ENCODE measurements at regions not wholly inside any gene's neighbourhood (a gene's known extent, or its start where the extent isn't known, plus 50 kb on each side); places are given as distances from the start of the nearest gene placed in this dataset.

DNA sequence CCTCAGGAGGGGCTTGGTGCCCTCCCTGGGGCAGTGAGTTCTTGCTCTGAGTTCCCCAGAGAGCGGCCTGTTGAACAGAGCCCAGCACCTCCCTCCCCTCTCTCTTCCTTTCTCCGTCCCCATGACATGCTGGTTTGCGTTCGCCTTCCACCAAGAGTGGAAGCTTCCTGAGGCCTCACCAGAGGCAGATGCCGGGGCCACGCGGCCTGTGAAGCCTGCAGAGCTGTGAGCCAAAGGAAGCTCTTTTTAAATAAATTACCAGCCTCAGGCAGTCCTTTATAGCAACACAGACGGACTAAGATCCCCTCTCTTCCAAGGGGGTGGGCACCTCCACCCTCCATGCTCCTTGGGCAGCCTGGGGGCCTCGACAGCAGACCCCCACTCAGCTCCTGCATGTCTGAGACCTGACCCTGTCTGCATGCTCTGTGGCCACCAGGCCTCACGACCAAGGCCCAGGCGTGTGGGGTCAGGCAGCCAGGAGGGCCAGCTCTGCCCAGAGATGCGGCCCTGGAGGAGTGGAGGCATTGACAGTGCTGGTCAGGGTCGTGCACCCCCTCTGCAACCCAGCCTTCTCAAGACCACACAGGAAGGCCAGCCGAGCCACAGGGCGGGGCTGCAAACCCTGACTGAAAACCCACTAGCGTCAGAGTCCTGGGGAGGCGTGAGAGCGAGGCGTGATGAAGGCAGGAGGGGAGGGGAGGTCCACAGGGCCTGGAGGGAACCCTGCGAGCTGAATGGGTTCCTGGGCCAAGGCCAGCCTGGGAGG lies 54.6 kb upstream of the ADGRA1 start:
- H3K9me3 ChIP-seq (replicated peaks in 1 of 2; ENCODE audit: control insufficient read depth in 2 of 2, insufficient read depth in 1 of 2, low read depth in 1 of 2, low read length in 2 of 2), result peaks cover 0 to 2% of the 10 kb centered on the region in 2 donors
- H3K18ac ChIP-seq (ENCODE audit: low read length), result peak overlapping the region; percentile 33
- peaks cover 0 to 44% (median 2%) of the 10 kb centered on the region in 3 experiments for H3K27me3 ChIP-seq (ENCODE audit: control insufficient read depth in 3 of 3, insufficient read depth in 3 of 3, low read depth in 1 of 3, low read length in 3 of 3)
- H2BK5ac ChIP-seq (ENCODE audit: low read length), result no peak overlapping the region
- no peak overlapping the region for H3K4me3 ChIP-seq (ENCODE audit: low read length in 2 of 2)
- peak overlapping the region; percentile 89 for H2BK120ac ChIP-seq (ENCODE audit: low read depth, low read length)
- peak overlapping the region; percentile 95 for H2AK5ac ChIP-seq (ENCODE audit: low read depth, low read length)
- no peak overlapping the region for H2BK12ac ChIP-seq (ENCODE audit: low read length)
- H4K8ac ChIP-seq (ENCODE audit: low read depth, low read length), result peak overlapping the region; percentile 52
- no CpG with 5 or more reads among the region's 20 CpGs for WGBS, 2 donors (ENCODE audit: extremely low coverage in 2 of 2, insufficient read length in 2 of 2, insufficient replicate concordance in 1 of 2)
- H3K36me3 ChIP-seq (replicated peaks in 1 of 2; ENCODE audit: control insufficient read depth in 2 of 2, insufficient read depth in 2 of 2, low read length in 2 of 2), result no peaks in the 10 kb centered on the region
- peak overlapping the region; percentile 93 for H2BK15ac ChIP-seq (ENCODE audit: low read length)
- H3K14ac ChIP-seq (ENCODE audit: low read length), result no peak overlapping the region
- H3K4me2 ChIP-seq (ENCODE audit: insufficient read depth, low read length, poor library complexity, severe bottlenecking), result no peak overlapping the region
- H4K91ac ChIP-seq (ENCODE audit: low read depth, low read length, poor library complexity), result no peak overlapping the region
- no peak overlapping the region for H3K9ac ChIP-seq (ENCODE audit: low read depth, low read length, poor library complexity)
- no peak overlapping the region for H3K27ac ChIP-seq (replicated peaks; ENCODE audit: low read length)
- H3K79me1 ChIP-seq (ENCODE audit: low read depth, low read length), result no peaks in the 10 kb centered on the region
- no peak overlapping the region for H3K4ac ChIP-seq (ENCODE audit: low read length)
- peaks cover 3 to 17% of the 10 kb centered on the region in 2 donors for H3K4me1 ChIP-seq (ENCODE audit: control insufficient read depth in 2 of 2, insufficient read depth in 1 of 2, low read depth in 1 of 2, low read length in 2 of 2)
- no peak for DNase-seq (ENCODE audit: low spot score)
- H3K23ac ChIP-seq (ENCODE audit: low read depth, low read length, poor library complexity), result peak overlapping the region; percentile 3
- no peak overlapping the region for H2AFZ ChIP-seq (ENCODE audit: low read length)

DNA sequence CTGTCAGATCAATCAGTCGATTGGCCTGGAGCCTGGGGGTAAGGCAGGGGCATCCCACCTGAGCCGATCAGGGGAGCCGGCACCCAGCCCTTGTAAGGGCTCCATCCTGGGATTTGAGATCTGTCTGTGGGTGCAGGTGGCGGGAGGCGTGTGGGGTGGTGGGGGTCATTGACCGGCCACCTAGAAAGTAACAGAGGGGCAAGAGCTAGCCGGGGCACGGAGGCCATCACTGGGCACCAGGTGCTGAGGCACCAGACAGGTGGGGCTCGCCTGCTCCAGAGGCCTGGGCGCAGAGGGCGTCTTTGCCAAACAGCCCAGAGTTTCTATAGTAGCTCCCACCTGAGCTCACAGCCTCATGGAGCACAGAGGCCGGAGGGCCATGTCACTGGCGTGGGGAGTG lies 55.5 kb upstream of the ADGRA1 start:
- peaks cover 0 to 2% of the 10 kb centered on the region in 2 donors for H3K9me3 ChIP-seq (replicated peaks in 1 of 2; ENCODE audit: control insufficient read depth in 2 of 2, insufficient read depth in 1 of 2, low read depth in 1 of 2, low read length in 2 of 2)
- H2BK5ac ChIP-seq (ENCODE audit: low read length), result no peak overlapping the region
- H3K79me1 ChIP-seq (ENCODE audit: low read depth, low read length), result no peaks in the 10 kb centered on the region
- peak overlapping the region; percentile 93 for H2BK15ac ChIP-seq (ENCODE audit: low read length)
- H3K27ac ChIP-seq (replicated peaks; ENCODE audit: low read length), result no peak overlapping the region
- H2BK120ac ChIP-seq (ENCODE audit: low read depth, low read length), result peak overlapping the region; percentile 89
- H3K4ac ChIP-seq (ENCODE audit: low read length), result peak overlapping the region; percentile 57
- no CpG with 5 or more reads among the region's 13 CpGs for WGBS, 2 donors (ENCODE audit: extremely low coverage in 2 of 2, insufficient read length in 2 of 2, insufficient replicate concordance in 1 of 2)
- H4K91ac ChIP-seq (ENCODE audit: low read depth, low read length, poor library complexity), result peak overlapping the region; percentile 22
- H3K4me2 ChIP-seq (ENCODE audit: insufficient read depth, low read length, poor library complexity, severe bottlenecking), result no peak overlapping the region
- peaks cover 3 to 23% of the 10 kb centered on the region in 2 donors for H3K4me1 ChIP-seq (ENCODE audit: control insufficient read depth in 2 of 2, insufficient read depth in 1 of 2, low read depth in 1 of 2, low read length in 2 of 2)
- H3K23ac ChIP-seq (ENCODE audit: low read depth, low read length, poor library complexity), result peak overlapping the region; percentile 53
- H3K9ac ChIP-seq (ENCODE audit: low read depth, low read length, poor library complexity), result no peak overlapping the region
- DNase-seq (ENCODE audit: low spot score), result no peak
- H3K4me3 ChIP-seq (ENCODE audit: low read length in 2 of 2), result no peak overlapping the region
- H3K18ac ChIP-seq (ENCODE audit: low read length), result peak overlapping the region; percentile 85
- no peak overlapping the region for H3K14ac ChIP-seq (ENCODE audit: low read length)
- peak overlapping the region; percentile 95 for H2AK5ac ChIP-seq (ENCODE audit: low read depth, low read length)
- no peak overlapping the region for H4K8ac ChIP-seq (ENCODE audit: low read depth, low read length)
- no peaks in the 10 kb centered on the region for H3K36me3 ChIP-seq (replicated peaks in 1 of 2; ENCODE audit: control insufficient read depth in 2 of 2, insufficient read depth in 2 of 2, low read length in 2 of 2)
- no peak overlapping the region for H2BK12ac ChIP-seq (ENCODE audit: low read length)
- no peak overlapping the region for H2AFZ ChIP-seq (ENCODE audit: low read length)
- H3K27me3 ChIP-seq (ENCODE audit: control insufficient read depth in 3 of 3, insufficient read depth in 3 of 3, low read depth in 1 of 3, low read length in 3 of 3), result peaks cover 0 to 44% (median 2%) of the 10 kb centered on the region in 3 experiments

DNA sequence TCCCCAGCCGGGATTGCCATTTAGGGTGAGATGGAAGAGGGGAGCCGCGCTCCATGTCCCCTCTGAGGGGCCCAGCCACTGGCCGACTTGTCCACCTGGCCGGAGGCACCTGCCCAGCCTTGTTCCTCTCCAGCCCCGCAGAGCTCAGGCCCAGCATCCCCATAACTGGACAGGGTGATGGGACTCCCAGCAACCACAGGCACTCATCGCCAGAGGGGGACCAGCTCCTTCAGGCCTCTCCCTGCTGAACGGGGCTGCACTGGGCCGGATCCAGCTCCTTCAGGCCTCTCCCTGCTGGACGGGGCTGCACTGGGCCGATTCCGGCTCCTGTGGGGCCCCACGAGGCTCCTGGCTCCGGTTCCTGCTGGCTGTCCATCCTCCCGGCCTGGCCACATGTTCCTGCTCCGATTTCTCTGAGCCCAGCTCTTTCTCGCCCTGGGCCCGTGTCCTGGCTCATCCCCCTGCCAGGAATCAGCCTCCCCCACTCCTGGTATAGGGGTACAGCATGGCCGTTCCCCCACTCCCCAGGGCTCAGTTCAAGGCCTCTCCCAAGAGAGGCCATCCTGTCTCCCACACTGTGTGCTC lies 56.1 kb upstream of the ADGRA1 start:
- H3K27me3 ChIP-seq (ENCODE audit: control insufficient read depth in 3 of 3, insufficient read depth in 3 of 3, low read depth in 1 of 3, low read length in 3 of 3), result peaks cover 0 to 48% (median 2%) of the 10 kb centered on the region in 3 experiments
- H3K23ac ChIP-seq (ENCODE audit: low read depth, low read length, poor library complexity), result peak overlapping the region; percentile 40
- peak overlapping the region; percentile 42 for H3K14ac ChIP-seq (ENCODE audit: low read length)
- no peak overlapping the region for H2AFZ ChIP-seq (ENCODE audit: low read length)
- no peaks in the 10 kb centered on the region for H3K36me3 ChIP-seq (replicated peaks in 1 of 2; ENCODE audit: control insufficient read depth in 2 of 2, insufficient read depth in 2 of 2, low read length in 2 of 2)
- peaks cover 3 to 24% of the 10 kb centered on the region in 2 donors for H3K4me1 ChIP-seq (ENCODE audit: control insufficient read depth in 2 of 2, insufficient read depth in 1 of 2, low read depth in 1 of 2, low read length in 2 of 2)
- H3K18ac ChIP-seq (ENCODE audit: low read length), result peak overlapping the region; percentile 85
- H3K4me3 ChIP-seq (ENCODE audit: low read length in 2 of 2), result no peak overlapping the region
- H3K9me3 ChIP-seq (replicated peaks in 1 of 2; ENCODE audit: control insufficient read depth in 2 of 2, insufficient read depth in 1 of 2, low read depth in 1 of 2, low read length in 2 of 2), result peaks cover 0 to 2% of the 10 kb centered on the region in 2 donors
- no peak overlapping the region for H4K8ac ChIP-seq (ENCODE audit: low read depth, low read length)
- no peak overlapping the region for H3K4me2 ChIP-seq (ENCODE audit: insufficient read depth, low read length, poor library complexity, severe bottlenecking)
- H4K91ac ChIP-seq (ENCODE audit: low read depth, low read length, poor library complexity), result no peak overlapping the region
- no peak overlapping the region for H2BK5ac ChIP-seq (ENCODE audit: low read length)
- peak overlapping the region; percentile 57 for H3K4ac ChIP-seq (ENCODE audit: low read length)
- DNase-seq (ENCODE audit: low spot score), result no peak
- H3K79me1 ChIP-seq (ENCODE audit: low read depth, low read length), result no peaks in the 10 kb centered on the region
- no peak overlapping the region for H3K9ac ChIP-seq (ENCODE audit: low read depth, low read length, poor library complexity)
- H2BK15ac ChIP-seq (ENCODE audit: low read length), result peak overlapping the region; percentile 93
- no peak overlapping the region for H3K27ac ChIP-seq (replicated peaks; ENCODE audit: low read length)
- peak overlapping the region; percentile 99 for H2AK5ac ChIP-seq (ENCODE audit: low read depth, low read length)
- H2BK120ac ChIP-seq (ENCODE audit: low read depth, low read length), result peak overlapping the region; percentile 68
- peak overlapping the region; percentile 63 for H2BK12ac ChIP-seq (ENCODE audit: low read length)
- no CpG with 5 or more reads among the region's 19 CpGs for WGBS, 2 donors (ENCODE audit: extremely low coverage in 2 of 2, insufficient read length in 2 of 2, insufficient replicate concordance in 1 of 2)

DNA sequence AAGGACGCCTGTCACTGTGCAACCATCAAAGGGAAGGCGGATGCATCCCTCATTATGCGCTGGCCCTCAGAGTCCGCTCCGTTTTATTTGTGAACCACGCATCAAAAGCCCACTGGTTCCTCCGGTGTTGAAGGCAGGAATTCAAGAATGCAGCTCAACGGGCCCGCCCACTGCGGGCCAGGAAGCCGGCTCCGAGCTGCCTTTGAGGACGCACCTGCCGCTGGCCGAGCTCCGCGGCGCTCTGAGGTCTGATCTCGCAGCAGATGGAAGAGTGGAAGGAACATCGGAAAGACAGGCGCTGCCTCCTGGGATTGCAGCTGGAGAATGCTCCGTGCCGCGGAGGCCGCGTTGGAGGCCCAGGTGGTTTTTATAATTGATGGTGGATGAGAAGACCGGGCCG lies 56.9 kb upstream of the ADGRA1 start:
- Histone ChIP-seq H2AK5ac (ENCODE audit: low read depth, low read length) (no peak overlapping the region), H3K36me3 (replicated peaks in 1 of 2; ENCODE audit: control insufficient read depth in 2 of 2, insufficient read depth in 2 of 2, low read length in 2 of 2) (no peaks in the 10 kb centered on the region), H2BK120ac (ENCODE audit: low read depth, low read length) (no peak overlapping the region), H4K91ac (ENCODE audit: low read depth, low read length, poor library complexity) (no peak overlapping the region), H3K9ac (ENCODE audit: low read depth, low read length, poor library complexity) (no peak overlapping the region), H2BK12ac (ENCODE audit: low read length) (peak overlapping the region; percentile 52), H3K14ac (ENCODE audit: low read length) (no peak overlapping the region), H2BK15ac (ENCODE audit: low read length) (peak overlapping the region; percentile 93), H3K4me3 (ENCODE audit: low read length in 2 of 2) (no peak overlapping the region), H3K4me2 (ENCODE audit: insufficient read depth, low read length, poor library complexity, severe bottlenecking) (peak overlapping the region; percentile 36), H3K79me1 (ENCODE audit: low read depth, low read length) (no peaks in the 10 kb centered on the region), H3K9me3 (replicated peaks in 1 of 2; ENCODE audit: control insufficient read depth in 2 of 2, insufficient read depth in 1 of 2, low read depth in 1 of 2, low read length in 2 of 2) (peaks cover 0 to 2% of the 10 kb centered on the region in 2 donors), H3K4ac (ENCODE audit: low read length) (no peak overlapping the region), H3K23ac (ENCODE audit: low read depth, low read length, poor library complexity) (no peak overlapping the region), H3K18ac (ENCODE audit: low read length) (peak overlapping the region; percentile 68), H2BK5ac (ENCODE audit: low read length) (no peak overlapping the region), H4K8ac (ENCODE audit: low read depth, low read length) (no peak overlapping the region), H2AFZ (ENCODE audit: low read length) (peak overlapping the region; percentile 61), H3K4me1 (ENCODE audit: control insufficient read depth in 2 of 2, insufficient read depth in 1 of 2, low read depth in 1 of 2, low read length in 2 of 2) (peaks cover 3 to 24% of the 10 kb centered on the region in 2 donors), H3K27ac (replicated peaks; ENCODE audit: low read length) (peak overlapping the region; percentile 18), H3K27me3 (ENCODE audit: control insufficient read depth in 3 of 3, insufficient read depth in 3 of 3, low read depth in 1 of 3, low read length in 3 of 3) (peaks cover 0 to 55% (median 2%) of the 10 kb centered on the region in 3 experiments)
- peak; percentile 40 for DNase-seq (ENCODE audit: low spot score)
- no CpG with 5 or more reads among the region's 28 CpGs for WGBS, 2 donors (ENCODE audit: extremely low coverage in 2 of 2, insufficient read length in 2 of 2, insufficient replicate concordance in 1 of 2)

Data from neuronal stem cell (in vitro differentiated cells).